GM21825 (cell line): ENCODE measurements at regions not wholly inside any gene's neighbourhood (a gene's known extent, or its start where the extent isn't known, plus 50 kb on each side); places are given as distances from the start of the nearest gene placed in this dataset.
"Not testable (repeated sequence)": the region's sequence is repeated elsewhere in the genome, so short reads cannot be mapped to it uniquely, and the experiment has no call there.

ENCODE experiments used
- ATAC-seq: cut with Tn5 transposase; IDR thresholded peaks from one replicate; pipeline ENCODE4 v1.9.1; 2021; ENCODE audit warnings: mild to moderate bottlenecking, moderate library complexity; ENCODE audit not compliant: unreplicated experiment

DNA sequence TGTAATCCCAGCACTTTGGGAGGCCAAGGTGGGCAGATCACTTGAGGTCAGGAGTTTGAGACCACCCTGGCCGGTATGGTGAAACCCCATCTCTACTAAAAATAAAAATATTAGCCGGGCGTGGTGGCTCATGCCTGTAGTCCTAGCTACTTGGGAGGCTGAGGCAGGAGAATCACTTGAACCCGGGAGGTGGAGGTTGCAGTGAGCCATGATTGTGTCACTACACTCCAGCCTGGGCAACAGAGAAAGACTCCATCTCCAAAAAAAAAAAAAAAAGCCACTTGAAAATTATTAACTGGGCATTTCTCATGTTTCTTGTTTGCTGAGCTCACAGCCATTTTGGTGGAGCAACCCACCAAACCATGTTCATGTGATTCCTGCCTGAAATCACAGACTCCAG lies 131.1 kb upstream of the LPP start:
- not testable (repeated sequence) for ATAC-seq

DNA sequence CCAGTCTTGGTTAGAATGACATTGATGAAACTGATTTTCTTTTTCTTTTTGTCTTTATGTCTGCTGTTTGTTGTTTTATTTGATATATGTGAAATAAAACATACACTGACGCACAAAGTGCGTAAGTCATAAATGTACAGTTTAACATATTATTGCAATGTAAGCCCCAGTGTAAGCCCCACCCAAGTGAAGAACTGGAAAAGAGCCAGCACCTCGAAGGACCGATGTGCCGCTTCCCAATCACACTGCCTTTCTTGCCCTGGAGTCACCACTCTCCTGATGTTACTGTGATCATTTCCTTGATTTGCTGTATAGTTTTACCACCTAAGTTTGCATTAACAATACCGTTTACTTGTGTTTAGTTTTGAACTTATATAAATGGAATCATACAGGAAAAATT lies 128.4 kb upstream of the LPP start:
- ATAC-seq, result no peak

DNA sequence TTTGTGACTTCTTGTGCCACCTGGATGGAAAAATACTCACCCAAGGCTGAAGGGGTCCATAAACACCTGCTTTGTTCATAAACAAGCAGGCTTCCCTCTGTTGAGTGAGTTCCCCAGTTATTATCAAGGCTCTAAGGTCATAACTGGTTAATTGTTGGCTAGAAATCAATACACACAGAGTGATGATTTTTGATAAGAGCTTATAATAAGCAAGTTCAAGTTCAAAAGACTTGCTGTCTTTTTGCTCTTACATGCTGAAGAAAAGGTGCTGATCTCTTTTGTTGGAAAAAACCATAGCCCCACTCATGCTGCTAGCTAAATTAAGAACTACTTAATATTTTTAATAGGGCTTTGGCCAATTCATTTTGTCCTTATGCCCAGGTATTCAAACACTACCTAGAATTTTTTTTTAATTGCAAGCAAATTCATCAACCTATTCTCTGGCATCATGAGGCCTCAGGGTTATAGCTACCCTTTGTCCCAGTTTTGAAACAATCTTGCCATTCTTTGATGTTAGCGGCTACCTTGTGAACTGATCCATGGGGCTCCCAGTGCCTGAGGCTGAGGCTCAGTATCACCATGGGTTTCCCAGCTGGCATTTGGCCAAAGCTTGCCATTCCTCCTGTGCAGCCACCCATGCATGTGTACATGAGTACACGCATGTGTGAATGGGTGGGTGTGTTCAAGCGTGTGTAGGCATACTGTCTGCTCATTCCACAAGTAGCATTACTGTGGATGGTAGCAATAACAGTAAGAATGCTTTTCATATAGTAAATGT lies 127.6 kb upstream of the LPP start:
- ATAC-seq, result no peak

DNA sequence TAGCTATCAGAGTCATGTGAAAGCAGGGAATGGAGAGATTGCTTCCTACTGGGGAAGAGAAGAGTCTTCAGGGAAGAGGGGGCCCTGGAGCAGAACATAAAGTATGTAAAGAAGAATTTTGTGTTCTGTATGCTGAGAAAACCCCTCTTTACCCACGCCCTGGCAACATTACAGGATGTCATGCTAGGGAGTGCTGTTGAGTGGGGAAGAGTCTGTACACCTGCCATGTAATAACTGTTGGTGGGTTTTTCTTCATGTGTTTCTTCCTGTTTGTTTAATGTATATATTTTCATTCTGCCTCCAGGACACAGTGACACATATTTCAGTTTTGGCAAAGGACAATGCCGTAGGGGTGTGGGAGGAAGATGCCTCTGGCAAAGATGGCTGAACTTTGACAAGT lies 122.8 kb upstream of the LPP start:
- ATAC-seq, result no peak

DNA sequence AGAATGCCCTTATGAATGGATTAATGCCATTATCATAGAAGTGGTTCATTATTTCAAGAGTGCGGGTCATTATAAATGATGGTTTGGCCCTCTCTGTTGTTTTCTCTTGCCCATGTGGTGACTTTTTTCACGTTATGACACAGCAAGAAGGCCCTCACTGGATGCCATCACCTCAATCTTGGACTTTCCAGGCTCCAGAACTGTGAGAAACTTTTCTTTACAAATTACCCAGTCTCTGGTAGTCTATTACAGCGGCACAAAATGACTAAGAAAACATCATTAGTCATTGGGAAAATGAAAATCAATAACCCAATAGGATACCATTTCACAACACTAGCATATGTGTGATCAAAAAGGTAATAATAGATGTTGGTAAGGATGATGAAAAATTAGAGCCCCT lies 119.0 kb upstream of the LPP start:
- no peak for ATAC-seq

DNA sequence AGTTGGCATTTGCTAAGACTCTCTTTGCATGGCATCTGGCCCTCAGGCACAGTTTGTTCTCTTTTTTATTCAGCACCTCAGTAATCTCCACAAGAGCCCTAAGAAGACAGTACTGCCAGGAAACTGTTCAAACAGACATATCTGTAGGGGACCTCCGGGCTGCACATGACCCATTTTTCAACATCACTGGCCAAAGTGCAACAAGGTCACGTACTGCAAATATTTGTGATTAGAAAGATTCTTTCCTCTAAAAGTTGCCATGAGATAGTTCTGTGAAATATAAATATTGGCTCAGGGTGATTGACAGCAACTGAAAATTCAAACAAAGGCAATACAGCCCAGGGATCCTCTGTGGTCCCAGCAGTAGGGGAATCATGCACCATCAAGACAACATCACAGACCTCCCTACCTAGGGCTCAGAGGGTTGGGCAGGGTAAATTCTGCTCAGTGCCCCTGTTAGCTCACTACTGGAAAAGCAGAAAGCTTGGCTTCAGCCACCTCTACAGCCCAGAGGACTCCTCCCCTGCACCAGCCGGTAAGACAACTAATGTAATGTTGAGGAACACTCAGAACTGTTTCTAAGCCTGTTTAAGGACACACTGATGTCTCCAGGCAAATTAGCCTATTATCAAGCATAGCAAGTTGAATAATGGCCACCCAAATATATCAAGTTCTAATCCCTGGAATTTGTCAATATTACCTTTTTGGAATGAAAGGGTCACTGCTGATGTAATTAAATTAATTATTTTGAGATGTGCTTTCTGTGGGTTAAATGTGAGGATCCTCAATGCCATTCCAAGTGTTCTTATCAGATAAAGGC lies 117.4 kb upstream of the LPP start:
- ATAC-seq, result no peak

DNA sequence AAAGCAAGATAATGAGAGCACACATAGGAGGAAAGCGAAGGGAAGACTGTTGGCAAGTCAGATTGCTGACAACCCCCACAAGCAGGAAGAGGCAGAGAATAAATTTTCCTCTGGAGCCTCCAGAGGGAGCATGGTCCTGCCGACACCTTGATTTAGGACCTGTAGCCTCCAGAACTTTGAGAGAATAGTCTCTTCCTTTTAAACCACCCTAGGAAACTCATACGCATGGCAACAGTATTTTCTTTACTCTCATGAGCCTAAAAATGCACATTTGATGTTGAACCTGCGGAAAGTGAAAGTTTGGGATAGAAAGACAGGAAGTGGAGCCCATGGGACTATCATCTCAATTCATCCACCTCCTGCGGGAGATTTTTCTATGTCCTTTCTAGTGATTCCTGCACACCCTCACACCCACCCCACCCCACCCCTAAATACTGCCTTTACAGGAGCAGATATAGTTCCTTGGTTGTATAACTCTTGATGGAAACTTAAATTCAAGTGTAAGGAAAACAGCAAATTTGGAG lies 116.7 kb upstream of the LPP start:
- ATAC-seq, result no peak

DNA sequence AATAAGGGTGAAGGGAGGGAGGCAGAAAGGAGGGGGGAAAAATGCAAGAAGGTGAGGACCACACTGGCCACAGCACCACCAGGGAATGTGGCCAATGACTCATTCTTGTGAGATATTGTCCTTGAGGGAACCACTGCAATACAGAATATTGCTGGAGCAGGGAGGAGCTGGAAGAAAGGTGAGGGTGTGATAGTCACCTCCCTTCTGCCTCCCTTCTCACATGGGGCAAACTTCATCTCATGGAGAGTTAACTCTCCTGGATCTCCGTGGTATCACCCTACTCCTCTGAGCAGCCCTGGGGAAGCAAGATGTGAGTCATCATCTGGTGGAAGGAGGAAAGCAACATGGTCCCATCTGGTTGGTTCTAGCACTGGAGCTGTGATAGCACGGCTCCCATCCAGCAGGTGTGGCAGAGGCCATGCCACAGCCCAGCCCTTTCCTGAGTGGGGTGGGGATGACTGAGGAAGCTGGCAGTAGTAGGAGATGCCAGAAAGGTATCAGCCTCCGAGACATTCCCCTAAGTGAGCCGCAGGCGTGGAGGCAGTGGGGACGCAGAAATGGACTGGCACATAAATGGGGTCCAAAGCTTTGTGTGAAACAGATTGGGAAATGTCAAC lies 115.9 kb upstream of the LPP start:
- ATAC-seq, result no peak

DNA sequence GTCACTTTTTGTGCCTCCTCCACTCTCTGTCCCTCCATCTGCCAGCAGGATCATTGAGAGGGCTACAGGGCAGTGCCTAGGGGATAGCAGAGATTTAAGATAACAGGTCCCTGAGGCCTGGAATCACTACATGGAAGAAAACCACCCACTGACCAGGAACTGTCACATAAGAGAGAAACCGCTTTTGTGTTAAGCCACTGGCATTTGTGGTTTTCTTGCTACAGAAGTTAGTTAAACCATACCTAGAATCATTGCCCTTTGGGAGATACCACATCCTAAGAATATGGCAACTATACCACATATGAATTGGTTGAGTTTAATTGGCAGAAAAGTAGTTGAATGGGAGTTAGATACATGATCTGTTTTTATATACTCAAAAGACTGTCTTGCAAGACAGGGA lies 112.8 kb upstream of the LPP start:
- no peak for ATAC-seq

DNA sequence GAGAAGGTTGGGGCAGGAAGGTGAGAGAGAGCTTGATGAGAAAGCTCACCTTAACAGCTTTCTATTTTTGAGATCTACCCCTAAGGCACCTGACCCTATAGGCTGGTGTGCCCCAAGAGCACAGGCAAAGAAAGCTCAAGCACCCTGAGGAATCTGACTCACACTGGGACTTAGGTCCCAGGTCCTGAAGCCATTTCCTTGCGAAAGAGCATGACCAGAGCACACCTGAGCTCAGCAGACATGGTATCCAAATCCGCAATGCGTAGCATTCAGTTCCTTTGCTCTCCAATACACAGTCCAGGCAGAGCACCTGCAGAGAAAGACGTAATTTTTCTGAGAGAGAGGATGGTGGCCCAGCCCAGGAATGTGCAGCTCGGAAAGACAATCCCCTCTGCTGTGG lies 112.1 kb upstream of the LPP start:
- ATAC-seq, result no peak

DNA sequence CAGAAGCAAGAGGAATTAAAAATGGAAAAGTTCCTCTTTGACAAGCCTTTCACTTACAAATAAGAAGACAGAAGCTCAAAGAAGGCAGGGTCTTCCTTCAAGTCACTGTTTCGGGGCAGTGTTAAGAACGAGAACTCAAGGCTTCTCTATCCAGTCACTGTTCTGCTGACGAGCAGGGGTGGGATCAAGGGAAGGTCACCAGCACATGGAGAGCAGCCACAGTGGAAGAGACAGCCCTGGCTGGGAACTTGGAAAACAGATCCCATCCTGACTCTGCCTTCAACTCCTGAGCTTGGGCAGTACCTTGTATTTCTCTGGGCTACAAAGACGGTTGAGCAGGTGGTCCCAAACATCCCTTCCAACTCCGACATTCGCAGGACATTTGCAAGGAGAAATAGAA lies 111.5 kb upstream of the LPP start:
- no peak for ATAC-seq

DNA sequence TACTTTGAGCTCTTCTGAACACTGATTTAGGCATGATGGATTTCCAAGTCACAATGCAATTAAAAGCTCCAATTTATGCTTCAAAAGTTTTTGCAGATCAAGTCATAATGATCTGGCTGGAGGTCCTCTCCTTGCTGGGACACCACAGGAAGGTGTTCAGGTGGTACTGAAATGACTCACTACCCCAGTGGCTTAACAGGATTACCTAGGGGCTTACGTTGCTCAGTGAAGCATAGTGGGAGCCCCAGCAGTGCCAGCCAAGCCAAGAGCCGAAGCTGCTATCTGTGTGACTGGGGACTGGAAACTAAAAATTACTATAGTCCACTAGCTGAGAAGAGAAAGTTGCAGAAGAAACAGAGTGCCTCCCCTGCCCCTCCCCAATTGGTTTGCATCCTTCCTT lies 110.1 kb upstream of the LPP start:
- no peak for ATAC-seq

DNA sequence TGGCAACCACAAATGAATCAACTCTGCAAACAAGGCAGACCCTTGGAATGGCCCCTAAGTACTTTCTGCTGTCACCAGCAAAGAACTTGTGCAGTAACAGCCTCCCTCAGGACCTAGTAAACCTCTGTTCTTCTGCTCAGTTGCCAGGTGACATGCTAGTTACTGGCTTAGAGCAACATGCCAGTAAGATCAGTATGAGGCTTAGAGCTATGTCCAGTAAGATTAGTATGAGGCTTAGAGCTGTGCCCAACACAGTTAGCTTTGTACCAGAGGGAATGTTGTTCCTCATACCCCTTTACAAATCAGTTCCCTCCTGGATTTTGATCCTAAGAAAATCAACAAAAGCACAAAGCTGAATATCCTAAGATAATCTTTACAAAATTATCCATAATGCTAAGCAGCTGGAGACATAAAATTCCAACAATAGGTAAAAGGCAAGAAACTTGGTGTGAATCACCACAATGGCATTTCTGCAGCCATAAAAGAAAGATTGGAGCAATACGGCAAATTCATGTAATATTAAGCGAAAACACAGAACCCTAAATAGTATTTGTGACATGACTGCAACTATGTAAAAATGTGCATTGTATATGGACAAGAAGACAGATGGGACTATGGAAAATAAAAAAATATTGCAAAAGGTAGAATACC lies 107.3 kb upstream of the LPP start:
- no peak for ATAC-seq

DNA sequence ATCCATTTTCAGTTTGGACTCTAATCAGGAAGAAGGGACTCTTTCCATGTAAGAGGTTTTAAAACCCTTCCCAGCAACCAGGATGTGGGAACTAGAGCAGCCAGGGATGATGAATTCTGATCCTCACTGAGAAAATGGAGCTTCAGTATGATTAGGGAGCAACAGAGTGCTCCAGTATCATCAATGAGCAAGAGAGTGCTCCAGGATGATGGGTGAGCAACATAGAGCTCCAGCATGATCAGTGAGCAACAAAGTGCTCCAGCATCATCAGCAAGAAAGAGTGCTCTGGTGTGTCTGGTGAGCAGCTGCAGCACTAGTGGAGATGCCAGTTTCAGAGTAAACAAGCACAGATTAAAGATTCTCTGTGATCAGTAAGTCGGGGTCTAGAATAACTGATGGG lies 106.4 kb upstream of the LPP start:
- ATAC-seq, result no peak

DNA sequence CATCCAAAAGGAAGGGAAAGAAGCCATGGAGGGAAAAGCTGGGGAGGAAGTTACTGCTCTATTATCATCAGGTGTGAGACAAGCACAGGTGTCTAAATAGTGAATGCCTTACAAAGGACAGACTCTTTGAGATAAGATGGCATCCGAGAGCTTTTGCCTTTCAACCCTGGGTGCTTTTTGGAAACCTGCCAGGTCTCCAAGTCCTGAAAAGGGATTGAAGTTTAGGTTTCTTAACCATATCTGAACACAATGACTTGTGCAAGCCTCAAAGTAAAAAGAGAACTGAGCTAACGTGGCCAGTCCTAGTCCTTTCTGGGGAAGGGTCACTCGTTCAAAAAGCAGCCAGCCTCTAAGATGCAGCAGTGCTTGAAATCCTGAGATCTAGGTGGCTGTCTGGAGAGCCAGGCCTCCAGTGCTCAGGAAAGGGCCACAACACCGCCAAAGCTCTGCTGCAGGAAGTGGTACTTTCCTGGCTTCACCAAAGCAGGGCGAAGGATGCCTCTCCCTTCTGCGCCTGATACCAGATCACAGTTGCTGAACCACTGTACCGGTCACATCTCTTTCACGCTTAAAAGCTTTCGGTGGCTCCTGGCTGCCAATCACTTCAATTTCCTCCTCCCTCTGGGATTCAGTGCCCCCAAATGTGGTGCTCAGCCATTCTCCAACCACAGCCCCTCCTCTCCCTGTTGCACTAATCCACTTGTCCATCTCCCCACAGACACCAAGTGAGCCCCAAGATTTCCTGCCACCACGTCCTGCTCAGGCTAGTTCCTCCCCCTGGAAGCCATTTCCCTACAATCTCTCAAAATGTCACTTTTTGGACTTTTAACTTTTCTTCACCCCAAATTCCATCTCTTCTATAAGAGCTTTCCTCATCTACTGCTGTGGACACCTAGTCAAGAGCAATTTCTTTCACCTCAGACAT lies 104.1 kb upstream of the LPP start:
- no peak for ATAC-seq

DNA sequence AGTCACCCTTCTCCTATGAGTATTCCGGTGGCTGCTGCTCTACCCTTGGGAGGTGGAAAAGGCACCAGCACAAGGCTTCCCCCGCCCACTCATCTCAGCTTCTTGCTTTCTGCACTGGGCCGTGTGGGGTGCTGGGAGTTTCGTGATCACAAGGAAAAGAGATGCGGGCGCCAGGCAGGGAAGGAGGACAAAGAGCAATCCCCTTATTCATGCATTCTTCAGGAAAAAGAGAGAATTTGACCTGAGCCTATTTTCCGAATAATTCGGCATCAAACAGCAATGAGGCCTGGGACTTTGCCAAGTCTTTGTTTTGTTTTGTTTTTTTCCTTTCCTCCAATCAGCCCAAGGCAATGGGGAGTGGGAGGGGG lies 102.2 kb upstream of the LPP start:
- ATAC-seq, result no peak

DNA sequence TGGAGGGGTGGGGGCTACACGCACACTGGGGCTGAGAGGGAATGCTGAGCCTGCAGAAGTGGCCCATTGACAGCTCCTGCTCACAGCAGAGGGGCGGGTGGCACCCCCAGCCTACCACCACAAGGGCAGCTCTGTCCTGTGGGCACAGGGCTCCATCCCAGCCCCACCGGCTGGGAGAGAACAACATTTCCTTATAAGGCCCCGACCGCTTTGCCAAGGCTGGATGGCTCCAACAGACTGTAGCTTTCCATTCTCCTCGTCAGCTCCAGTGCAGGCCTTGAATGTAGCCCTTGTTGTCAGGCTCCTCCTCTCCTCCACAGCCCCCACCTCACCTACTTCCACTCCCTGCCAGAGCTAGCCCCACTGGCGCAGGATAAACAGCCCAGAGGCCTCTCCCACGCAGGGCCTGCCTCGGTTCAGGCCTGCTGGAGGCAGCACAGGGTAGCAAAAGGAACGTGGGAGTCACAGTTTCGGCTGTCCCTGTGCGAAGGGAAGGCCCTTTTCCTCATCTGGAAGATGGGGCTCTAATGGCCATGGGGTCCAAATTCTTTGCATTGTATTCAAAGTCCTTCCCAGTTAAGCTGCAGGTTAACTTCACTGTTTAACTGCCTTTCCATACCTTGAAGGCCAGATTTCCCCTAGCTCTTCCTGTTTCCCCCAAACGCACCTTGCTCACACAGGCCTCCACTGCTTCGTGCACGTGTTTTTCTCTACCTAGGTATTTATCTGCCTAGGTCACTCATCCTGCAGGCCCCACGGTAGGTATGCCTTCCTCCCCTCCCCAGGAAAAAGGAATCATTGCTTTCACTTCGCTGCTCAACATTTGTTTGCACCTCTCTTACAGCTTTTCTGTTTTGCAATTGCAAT lies 101.6 kb upstream of the LPP start:
- ATAC-seq, result no peak

DNA sequence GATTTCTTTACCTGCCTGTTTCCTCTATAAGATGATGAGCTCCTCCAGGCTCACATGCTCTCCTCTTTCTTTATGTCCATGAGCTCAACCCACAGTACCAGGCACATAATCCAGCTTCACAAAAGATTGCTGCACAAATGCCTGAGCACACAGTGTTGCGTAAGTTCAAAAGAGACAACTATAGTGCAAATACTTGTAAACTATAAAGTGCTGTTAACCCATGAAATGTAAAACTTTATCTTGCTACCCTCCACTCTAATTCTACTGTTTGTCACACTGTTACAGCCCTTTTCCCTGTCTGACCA lies 101.0 kb upstream of the LPP start:
- no peak for ATAC-seq

DNA sequence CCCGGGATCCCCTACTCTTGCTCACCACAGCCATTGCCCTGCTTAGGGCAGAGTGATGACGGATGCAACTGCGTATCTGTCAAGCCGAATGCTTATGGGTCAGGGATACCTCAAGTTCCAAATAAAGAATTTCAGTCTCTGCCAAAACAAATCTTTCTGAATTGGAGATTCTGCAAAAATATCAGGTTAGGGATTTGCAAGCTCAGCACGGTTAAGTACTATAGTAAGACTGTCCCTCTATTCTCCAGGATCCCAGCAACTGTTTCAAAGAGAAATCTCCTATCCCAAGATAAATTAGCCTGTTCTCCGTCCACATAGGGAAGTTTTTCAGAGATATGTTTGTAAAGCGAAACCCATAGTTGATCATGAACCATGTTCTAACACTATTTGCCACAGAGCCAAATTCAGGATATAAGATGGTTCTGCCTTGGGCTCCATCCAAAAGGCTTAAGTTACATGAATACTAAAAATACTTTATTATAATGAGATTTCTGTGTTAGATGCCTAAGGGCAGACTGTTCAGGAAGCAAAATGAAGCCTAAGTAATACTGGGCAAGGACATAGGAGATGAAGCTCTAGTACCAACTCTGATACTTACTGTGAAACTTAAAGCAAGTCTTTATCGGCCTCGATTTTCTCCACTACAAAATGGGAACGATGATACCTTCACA lies 100.1 kb upstream of the LPP start:
- no peak for ATAC-seq
